Liver (tissue), 8 donors: ENCODE measurements at regions not wholly inside any gene's neighbourhood (a gene's known extent, or its start where the extent isn't known, plus 50 kb on each side); places are given as distances from the start of the nearest gene placed in this dataset.

Experiments used
- DNase-seq: peaks from one replicate; pipeline ENCODE4 v3.0.0-alpha.2; 2017; ENCODE audit warnings: low spot score
- H3K27ac ChIP-seq, 2 donors: one replicate each; pipeline ENCODE4 v1.7.0; 2013; ENCODE audit warnings: inconsistent platforms in 2 of 2, low read length in 2 of 2, control low read depth in 1 of 2, low read depth in 1 of 2, mild to moderate bottlenecking in 1 of 2
- H3K27me3 ChIP-seq, 4 donors: one replicate each; pipeline versions ENCODE4 v1.6.1 to v1.7.0; 2013; ENCODE audit warnings: low read length in 3 of 4, inconsistent platforms in 1 of 4, mild to moderate bottlenecking in 1 of 4, moderate library complexity in 1 of 4; ENCODE audit not compliant: control insufficient read depth in 4 of 4, insufficient read depth in 4 of 4
- H3K36me3 ChIP-seq, 4 donors: one replicate each; pipeline versions ENCODE4 v1.6.1 to v1.7.0; 2013; ENCODE audit warnings: low read length in 3 of 4, mild to moderate bottlenecking in 3 of 4, low read depth in 1 of 4, moderate library complexity in 1 of 4; ENCODE audit not compliant: control insufficient read depth in 4 of 4, insufficient read depth in 3 of 4
- H3K4me1 ChIP-seq, 4 donors: one replicate each; pipeline versions ENCODE4 v1.6.1 to v1.7.0; 2013; ENCODE audit warnings: low read length in 3 of 4, mild to moderate bottlenecking in 3 of 4, moderate library complexity in 1 of 4; ENCODE audit not compliant: control insufficient read depth in 4 of 4, insufficient read depth in 4 of 4
- H3K4me3 ChIP-seq, 3 donors: one replicate each; pipeline versions ENCODE4 v1.6.1 to v1.7.0; 2013; ENCODE audit warnings: low read length in 3 of 3, control low read depth in 1 of 3, low read depth in 1 of 3, mild to moderate bottlenecking in 1 of 3
- H3K9ac ChIP-seq, 2 donors: one replicate each; pipeline ENCODE4 v1.7.0; 2013; ENCODE audit warnings: low read length in 2 of 2, mild to moderate bottlenecking in 2 of 2, moderate library complexity in 2 of 2, control low read depth in 1 of 2, low read depth in 1 of 2
- H3K9me3 ChIP-seq, 4 donors: one replicate each; pipeline versions ENCODE4 v1.6.1 to v1.7.0; 2013; ENCODE audit warnings: low read length in 3 of 4; ENCODE audit not compliant: control insufficient read depth in 4 of 4
- EGR1 ChIP-seq, 2 donors: IDR thresholded peaks; 2 replicates each; pipeline ENCODE4 v1.6.1; 2016 to 2018; ENCODE audit warnings: antibody characterized with exemption in 2 of 2, low read depth in 2 of 2
- FOXA1 ChIP-seq: IDR thresholded peaks from 2 replicates; pipeline ENCODE4 v1.6.1; 2016; ENCODE audit warnings: antibody characterized with exemption
- FOXA2 ChIP-seq: IDR thresholded peaks from 2 replicates; pipeline ENCODE4 v1.6.1; 2016; ENCODE audit warnings: antibody characterized with exemption
- GABPA ChIP-seq, 2 donors: IDR thresholded peaks in 1 of 2; conservative IDR thresholded peaks in 1 of 2; 2 replicates each; pipeline ENCODE4 v1.6.1; 2016; ENCODE audit warnings: antibody characterized with exemption in 2 of 2, mild to moderate bottlenecking in 1 of 2, moderate library complexity in 1 of 2
- HNF4A ChIP-seq, 2 donors: conservative IDR thresholded peaks; 2 replicates each; pipeline ENCODE4 v1.6.1; 2016; ENCODE audit warnings: antibody characterized with exemption in 2 of 2, mild to moderate bottlenecking in 2 of 2
- HNF4G ChIP-seq: IDR thresholded peaks from 2 replicates; pipeline ENCODE4 v1.6.1; 2016; ENCODE audit warnings: antibody characterized with exemption
- JUND ChIP-seq, 2 donors: IDR thresholded peaks; 2 replicates each; pipeline ENCODE4 v1.6.1; 2016; ENCODE audit warnings: antibody characterized with exemption in 2 of 2
- NR2F2 ChIP-seq: IDR thresholded peaks from 2 replicates; pipeline ENCODE4 v1.6.1; 2016; ENCODE audit warnings: antibody characterized with exemption
- RAD21 ChIP-seq, 2 donors: IDR thresholded peaks; 2 replicates each; pipeline ENCODE4 v1.6.1; 2016; ENCODE audit warnings: antibody characterized with exemption in 2 of 2, mild to moderate bottlenecking in 2 of 2
- RXRA ChIP-seq, 2 donors: IDR thresholded peaks; 2 replicates each; pipeline ENCODE4 v1.6.1; 2017 to 2018; ENCODE audit warnings: antibody characterized with exemption in 2 of 2, mild to moderate bottlenecking in 1 of 2
- TAF1 ChIP-seq: conservative IDR thresholded peaks from 2 replicates; pipeline ENCODE4 v1.6.1; 2016; ENCODE audit warnings: antibody characterized with exemption, mild to moderate bottlenecking
- YY1 ChIP-seq: IDR thresholded peaks from 2 replicates; pipeline ENCODE4 v1.6.1; 2016; ENCODE audit warnings: antibody characterized with exemption, mild to moderate bottlenecking
- WGBS: extraction: QIAGEN DNeasy Blood & Tissue Kit; methylation state at CpG from one replicate; pipeline ENCODE4 v1.1.7; 2013; 5-methylcytosine and 5-hydroxymethylcytosine counted together
- TF ChIP-seq, protein P1 (sequence below): IDR thresholded peaks from 2 replicates; pipeline ENCODE4 v1.6.1; 2016; ENCODE audit warnings: antibody characterized with exemption
- TF ChIP-seq, protein P2 (sequence below): IDR thresholded peaks from 2 replicates; pipeline ENCODE4 v1.6.1; 2016; ENCODE audit warnings: antibody characterized with exemption
- TF ChIP-seq, protein P3 (sequence below): fragments of 150-350 bp; IDR thresholded peaks from 2 replicates; pipeline ENCODE4 v1.5.1; 2017; ENCODE audit warnings: improper control_type of control experiment, low read depth, low read length; ENCODE audit not compliant: missing input control
- TF ChIP-seq, protein P4 (sequence below): IDR thresholded peaks from 2 replicates; pipeline ENCODE4 v1.6.1; 2016; ENCODE audit warnings: antibody characterized with exemption
- TF ChIP-seq, protein P5 (sequence below): IDR thresholded peaks from 2 replicates; pipeline ENCODE4 v1.6.1; 2016; ENCODE audit warnings: antibody characterized with exemption, mild to moderate bottlenecking
- donor health status: healthy.
- donor health status: healthy.
- donor health status: healthy.
- donor health status: healthy.
- donor health status: healthy.

DNA sequence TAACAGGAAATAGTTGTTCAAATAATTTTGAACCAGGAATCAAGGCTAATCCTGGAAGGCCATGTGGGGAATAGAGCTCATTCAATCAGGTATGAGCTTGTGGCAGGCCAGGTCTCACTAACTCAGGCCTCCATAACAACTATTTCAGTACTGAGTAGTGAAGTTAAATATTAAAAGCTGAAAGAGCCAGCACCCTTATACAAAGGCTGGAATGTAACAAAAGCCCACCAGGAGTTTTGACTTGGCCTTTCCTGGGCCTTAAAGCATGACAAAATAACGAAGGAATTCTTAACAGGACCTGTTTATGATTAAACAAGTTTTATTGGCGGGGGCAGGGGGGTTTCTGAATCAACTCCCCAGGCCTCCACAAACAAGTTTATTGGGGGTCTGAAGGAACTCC is 1146.7 kb downstream of the CDH9 start:
- no peak overlapping the region for H3K9ac ChIP-seq

DNA sequence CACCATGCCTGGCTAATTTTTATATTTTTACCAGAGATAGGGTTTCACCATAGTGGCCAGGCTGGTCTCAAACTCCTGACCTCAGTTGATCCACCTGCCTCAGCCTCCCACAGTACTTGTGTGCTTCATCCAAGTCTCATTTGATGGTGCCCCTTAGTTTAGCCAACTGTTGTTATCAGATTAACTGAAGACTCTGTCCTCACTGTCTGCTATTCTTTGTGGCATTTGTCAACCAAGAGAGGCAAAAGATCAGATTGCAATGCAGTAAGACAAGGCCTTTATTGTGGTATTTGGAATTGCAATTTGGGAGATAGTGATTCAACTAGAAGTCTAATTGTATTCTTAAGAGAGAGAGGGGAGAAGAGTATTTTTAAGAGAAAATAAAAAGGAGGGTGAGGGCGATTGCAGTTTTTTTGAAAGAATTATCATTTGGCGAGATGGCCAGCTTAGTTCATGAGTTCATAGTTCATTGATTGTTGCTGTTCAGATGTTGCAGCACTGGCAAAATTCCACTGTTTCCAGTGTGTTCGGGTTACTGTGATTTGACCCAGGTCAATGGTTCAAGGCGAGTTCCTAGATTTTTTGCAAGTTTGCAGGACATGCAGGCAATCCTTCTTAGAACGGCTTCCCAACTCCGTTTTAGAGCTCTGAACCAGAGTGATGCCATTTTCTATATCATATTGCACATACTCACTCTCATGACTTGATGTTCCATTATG is 1156.9 kb downstream of the CDH9 start:
- Histone ChIP-seq H3K27me3 (no peaks in the 10 kb centered on the region), H3K27ac (peak overlapping the region in 1 of 2 donors; percentile 28), H3K9me3 (no peaks in the 10 kb centered on the region), H3K4me1 (peaks cover 0 to 11% (median 6%) of the 10 kb centered on the region in 4 donors), H3K9ac (no peak overlapping the region), H3K36me3 (no peaks in the 10 kb centered on the region), H3K4me3 (no peak overlapping the region)
- WGBS: 34% methylated on average over 6 of the region's 6 CpGs
- DNase-seq: no peak
- peak; percentile 16 for TF ChIP-seq HNF4G
- TF ChIP-seq FOXA2: peak; percentile 50
- TF ChIP-seq, protein P1, sequence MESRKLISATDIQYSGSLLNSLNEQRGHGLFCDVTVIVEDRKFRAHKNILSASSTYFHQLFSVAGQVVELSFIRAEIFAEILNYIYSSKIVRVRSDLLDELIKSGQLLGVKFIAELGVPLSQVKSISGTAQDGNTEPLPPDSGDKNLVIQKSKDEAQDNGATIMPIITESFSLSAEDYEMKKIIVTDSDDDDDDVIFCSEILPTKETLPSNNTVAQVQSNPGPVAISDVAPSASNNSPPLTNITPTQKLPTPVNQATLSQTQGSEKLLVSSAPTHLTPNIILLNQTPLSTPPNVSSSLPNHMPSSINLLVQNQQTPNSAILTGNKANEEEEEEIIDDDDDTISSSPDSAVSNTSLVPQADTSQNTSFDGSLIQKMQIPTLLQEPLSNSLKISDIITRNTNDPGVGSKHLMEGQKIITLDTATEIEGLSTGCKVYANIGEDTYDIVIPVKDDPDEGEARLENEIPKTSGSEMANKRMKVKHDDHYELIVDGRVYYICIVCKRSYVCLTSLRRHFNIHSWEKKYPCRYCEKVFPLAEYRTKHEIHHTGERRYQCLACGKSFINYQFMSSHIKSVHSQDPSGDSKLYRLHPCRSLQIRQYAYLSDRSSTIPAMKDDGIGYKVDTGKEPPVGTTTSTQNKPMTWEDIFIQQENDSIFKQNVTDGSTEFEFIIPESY: peak; percentile 51
- TF ChIP-seq GABPA (IDR thresholded peaks at IDR 0.05 in 1 of 2, conservative IDR thresholded peaks at IDR 0.05 in 1 of 2): no peak
- TF ChIP-seq FOXA1: no peak
- TF ChIP-seq RXRA (IDR thresholded peaks at IDR 0.05): peak; percentile 77 to 96
- TF ChIP-seq TAF1: no peak
- TF ChIP-seq NR2F2: no peak
- TF ChIP-seq, protein P2, sequence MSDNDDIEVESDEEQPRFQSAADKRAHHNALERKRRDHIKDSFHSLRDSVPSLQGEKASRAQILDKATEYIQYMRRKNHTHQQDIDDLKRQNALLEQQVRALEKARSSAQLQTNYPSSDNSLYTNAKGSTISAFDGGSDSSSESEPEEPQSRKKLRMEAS: no peak
- TF ChIP-seq, protein P3, sequence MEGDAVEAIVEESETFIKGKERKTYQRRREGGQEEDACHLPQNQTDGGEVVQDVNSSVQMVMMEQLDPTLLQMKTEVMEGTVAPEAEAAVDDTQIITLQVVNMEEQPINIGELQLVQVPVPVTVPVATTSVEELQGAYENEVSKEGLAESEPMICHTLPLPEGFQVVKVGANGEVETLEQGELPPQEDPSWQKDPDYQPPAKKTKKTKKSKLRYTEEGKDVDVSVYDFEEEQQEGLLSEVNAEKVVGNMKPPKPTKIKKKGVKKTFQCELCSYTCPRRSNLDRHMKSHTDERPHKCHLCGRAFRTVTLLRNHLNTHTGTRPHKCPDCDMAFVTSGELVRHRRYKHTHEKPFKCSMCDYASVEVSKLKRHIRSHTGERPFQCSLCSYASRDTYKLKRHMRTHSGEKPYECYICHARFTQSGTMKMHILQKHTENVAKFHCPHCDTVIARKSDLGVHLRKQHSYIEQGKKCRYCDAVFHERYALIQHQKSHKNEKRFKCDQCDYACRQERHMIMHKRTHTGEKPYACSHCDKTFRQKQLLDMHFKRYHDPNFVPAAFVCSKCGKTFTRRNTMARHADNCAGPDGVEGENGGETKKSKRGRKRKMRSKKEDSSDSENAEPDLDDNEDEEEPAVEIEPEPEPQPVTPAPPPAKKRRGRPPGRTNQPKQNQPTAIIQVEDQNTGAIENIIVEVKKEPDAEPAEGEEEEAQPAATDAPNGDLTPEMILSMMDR: no peak
- TF ChIP-seq HNF4A (conservative IDR thresholded peaks at IDR 0.05): peak; percentile 84 to 96
- TF ChIP-seq JUND (IDR thresholded peaks at IDR 0.05): peak in 1 of 2 donors; percentile 81
- TF ChIP-seq, protein P4, sequence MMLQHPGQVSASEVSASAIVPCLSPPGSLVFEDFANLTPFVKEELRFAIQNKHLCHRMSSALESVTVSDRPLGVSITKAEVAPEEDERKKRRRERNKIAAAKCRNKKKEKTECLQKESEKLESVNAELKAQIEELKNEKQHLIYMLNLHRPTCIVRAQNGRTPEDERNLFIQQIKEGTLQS: no peak
- TF ChIP-seq EGR1 (IDR thresholded peaks at IDR 0.05; ENCODE audit: low read depth in 2 of 2): peak in 1 of 2 donors; percentile 66

More for the DNA sequence above, 1146.7 kb downstream of the CDH9 start:
- H3K36me3 ChIP-seq: no peaks in the 10 kb centered on the region
- H3K27ac ChIP-seq: no peak overlapping the region
- H3K4me3 ChIP-seq: no peak overlapping the region
- H3K27me3 ChIP-seq: no peaks in the 10 kb centered on the region
- H3K4me1 ChIP-seq: no peaks in the 10 kb centered on the region
- no peak for TF ChIP-seq JUND (IDR thresholded peaks at IDR 0.05)
- TF ChIP-seq RXRA (IDR thresholded peaks at IDR 0.05): no peak
- no peak for TF ChIP-seq EGR1 (IDR thresholded peaks at IDR 0.05; ENCODE audit: low read depth in 2 of 2)
- TF ChIP-seq YY1: no peak
- no peak for TF ChIP-seq FOXA2
- no peak for TF ChIP-seq HNF4G
- TF ChIP-seq TAF1: no peak
- TF ChIP-seq, protein P2: no peak
- TF ChIP-seq, protein P5, sequence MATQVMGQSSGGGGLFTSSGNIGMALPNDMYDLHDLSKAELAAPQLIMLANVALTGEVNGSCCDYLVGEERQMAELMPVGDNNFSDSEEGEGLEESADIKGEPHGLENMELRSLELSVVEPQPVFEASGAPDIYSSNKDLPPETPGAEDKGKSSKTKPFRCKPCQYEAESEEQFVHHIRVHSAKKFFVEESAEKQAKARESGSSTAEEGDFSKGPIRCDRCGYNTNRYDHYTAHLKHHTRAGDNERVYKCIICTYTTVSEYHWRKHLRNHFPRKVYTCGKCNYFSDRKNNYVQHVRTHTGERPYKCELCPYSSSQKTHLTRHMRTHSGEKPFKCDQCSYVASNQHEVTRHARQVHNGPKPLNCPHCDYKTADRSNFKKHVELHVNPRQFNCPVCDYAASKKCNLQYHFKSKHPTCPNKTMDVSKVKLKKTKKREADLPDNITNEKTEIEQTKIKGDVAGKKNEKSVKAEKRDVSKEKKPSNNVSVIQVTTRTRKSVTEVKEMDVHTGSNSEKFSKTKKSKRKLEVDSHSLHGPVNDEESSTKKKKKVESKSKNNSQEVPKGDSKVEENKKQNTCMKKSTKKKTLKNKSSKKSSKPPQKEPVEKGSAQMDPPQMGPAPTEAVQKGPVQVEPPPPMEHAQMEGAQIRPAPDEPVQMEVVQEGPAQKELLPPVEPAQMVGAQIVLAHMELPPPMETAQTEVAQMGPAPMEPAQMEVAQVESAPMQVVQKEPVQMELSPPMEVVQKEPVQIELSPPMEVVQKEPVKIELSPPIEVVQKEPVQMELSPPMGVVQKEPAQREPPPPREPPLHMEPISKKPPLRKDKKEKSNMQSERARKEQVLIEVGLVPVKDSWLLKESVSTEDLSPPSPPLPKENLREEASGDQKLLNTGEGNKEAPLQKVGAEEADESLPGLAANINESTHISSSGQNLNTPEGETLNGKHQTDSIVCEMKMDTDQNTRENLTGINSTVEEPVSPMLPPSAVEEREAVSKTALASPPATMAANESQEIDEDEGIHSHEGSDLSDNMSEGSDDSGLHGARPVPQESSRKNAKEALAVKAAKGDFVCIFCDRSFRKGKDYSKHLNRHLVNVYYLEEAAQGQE: no peak
- TF ChIP-seq, protein P4: no peak
- TF ChIP-seq RAD21 (IDR thresholded peaks at IDR 0.05): no peak
- DNase-seq: no peak
- no peaks in the 10 kb centered on the region for H3K9me3 ChIP-seq
- 48% methylated on average over 2 of the region's 2 CpGs for WGBS
